Spleen (tissue), 11 donors: ENCODE measurements at regions not wholly inside any gene's neighbourhood (a gene's known extent, or its start where the extent isn't known, plus 50 kb on each side); places are given as distances from the start of the nearest gene placed in this dataset.
"Not testable (repeated sequence)": the region's sequence is repeated elsewhere in the genome, so short reads cannot be mapped to it uniquely, and the experiment has no call there.

Source experiments
- DNase-seq: peaks from one replicate; pipeline ENCODE4 v3.0.0-alpha.2; 2020
- H3K27ac ChIP-seq, 8 donors: fragments of 200-600 bp; sonication (generic) in 7 of 8; 1 replicate in 4 of 8; 2 replicates in 4 of 8; pipeline versions ENCODE4 v1.5.0 to v1.8.0; 2016 to 2021; ENCODE audit warnings: inconsistent platforms in 4 of 8, mild to moderate bottlenecking in 4 of 8, moderate library complexity in 1 of 8
- H3K27me3 ChIP-seq, 7 donors: fragments of 200-600 bp; sonication (generic) in 6 of 7; replicated peaks in 1 of 7; 1 replicate in 4 of 7; 2 replicates in 3 of 7; pipeline versions ENCODE4 v1.5.0 to v1.8.0; 2016 to 2021; ENCODE audit warnings: inconsistent platforms in 3 of 7, mild to moderate bottlenecking in 1 of 7
- H3K36me3 ChIP-seq, 6 donors: fragments of 200-600 bp; sonication (generic) in 5 of 6; 1 replicate in 4 of 6; 2 replicates in 2 of 6; pipeline versions ENCODE4 v1.5.0 to v1.8.0; 2016 to 2021; ENCODE audit warnings: inconsistent platforms in 2 of 6
- H3K4me1 ChIP-seq, 6 donors: fragments of 200-600 bp; sonication (generic) in 5 of 6; 1 replicate in 3 of 6; 2 replicates in 3 of 6; pipeline versions ENCODE4 v1.5.0 to v1.8.0; 2016 to 2021; ENCODE audit warnings: inconsistent platforms in 3 of 6
- H3K4me3 ChIP-seq, 8 donors: fragments of 200-600 bp; sonication (generic) in 7 of 8; 1 replicate in 4 of 8; 2 replicates in 4 of 8; pipeline versions ENCODE4 v1.5.0 to v1.8.0; 2016 to 2021; ENCODE audit warnings: inconsistent platforms in 4 of 8, mild to moderate bottlenecking in 4 of 8, moderate library complexity in 2 of 8
- H3K9me3 ChIP-seq, 8 donors: fragments of 200-600 bp; sonication (generic) in 7 of 8; 1 replicate in 4 of 8; 2 replicates in 4 of 8; pipeline versions ENCODE4 v1.5.0 to v1.8.0; 2016 to 2021; ENCODE audit warnings: inconsistent platforms in 4 of 8
- CTCF ChIP-seq, 11 experiments: fragments of 200-600 bp in 7 of 11; fragments of 450-650 bp in 4 of 11; sonication (generic) in 4 of 11; IDR thresholded peaks in 8 of 11; conservative IDR thresholded peaks in 3 of 11; 1 replicate in 7 of 11; 2 replicates in 4 of 11; pipeline versions ENCODE4 v1.4.0 to v1.8.0; 2016 to 2021; ENCODE audit warnings: antibody characterized with exemption in 11 of 11, inconsistent platforms in 4 of 11, mild to moderate bottlenecking in 1 of 11
- POLR2A ChIP-seq, 3 donors: fragments of 450-650 bp; IDR thresholded peaks; one replicate each; pipeline ENCODE4 v1.5.1; 2017; ENCODE audit warnings: antibody characterized with exemption in 3 of 3, mild to moderate bottlenecking in 1 of 3
- POLR2AphosphoS5 ChIP-seq, 3 donors: sonication (generic); formaldehyde crosslinking; IDR thresholded peaks; one replicate each; pipeline ENCODE4 v1.5.1; 2017; ENCODE audit warnings: antibody characterized with exemption in 3 of 3
- WGBS, 5 donors: extraction: QIAGEN DNeasy Blood & Tissue Kit in 3 of 5; methylation state at CpG; one replicate each; pipeline versions ENCODE4 v1.1.5 to v1.1.7; 2013 to 2018; 5-methylcytosine and 5-hydroxymethylcytosine counted together
- intact Hi-C: fragments of 100-400 bp; cut with DNase I; formaldehyde crosslinking; loops from one replicate; pipeline ENCODE4 v1.15.0; 2023; ENCODE audit warnings: low total_unique reads
- donor health status: healthy with polysubstance abuse.
- donor health status: DM: no; HTN: no; CAD: no; lungs with moderate emphysema.
- donor health status: DM: no; HTN: no; CAD: no.
- donor health status: Bipolar disorder and iron deficiency.
- donor health status: healthy.
- donor health status: DM: no; HTN: no; CAD: no.
- donor health status: DM: yes; HTN: yes; CAD: no.

- H3K27ac ChIP-seq, H3K4me1 ChIP-seq, H3K36me3 ChIP-seq, H3K4me3 ChIP-seq, intact Hi-C loops: not testable (repeated sequence)
- peak; percentile 40 to 88 (median 65) for TF ChIP-seq CTCF (IDR thresholded peaks at IDR 0.05 in 8 of 11, conservative IDR thresholded peaks at IDR 0.05 in 3 of 11)
- WGBS, 5 donors = 25 to 38% (median 27%) methylated on average over 11 of the region's 11 CpGs
- DNase-seq = peak; percentile 95
- Histone ChIP-seq H3K27me3 (peaks cover 0 to 31% (median 0%) of the 10 kb centered on the region in 7 donors), H3K9me3 (peaks cover 0 to 13% (median 9%) of the 10 kb centered on the region in 8 donors)
Measured at GRCh38 chr14:106774889-106775480, 1248.6 kb downstream of the TMEM121 start.

GRCh38 chr14:106776395-106776983 lies 1250.1 kb downstream of the TMEM121 start:
- Histone ChIP-seq H3K9me3 (peaks cover 0 to 13% (median 9%) of the 10 kb centered on the region in 8 donors), H3K27ac (no peak overlapping the region), H3K4me1 (peaks cover 0 to 10% (median 2%) of the 10 kb centered on the region in 6 donors), H3K27me3 (peaks cover 0 to 31% (median 0%) of the 10 kb centered on the region in 7 donors), H3K4me3 (no peak overlapping the region), H3K36me3 (no peaks in the 10 kb centered on the region)
- DNase-seq = no peak
- 16 to 87% (median 69%) methylated on average over 4 of the region's 4 CpGs for WGBS, 5 donors
- intact Hi-C loops = no loop called here
- TF ChIP-seq POLR2AphosphoS5 (IDR thresholded peaks at IDR 0.05) (no peak), CTCF (IDR thresholded peaks at IDR 0.05 in 8 of 11, conservative IDR thresholded peaks at IDR 0.05 in 3 of 11) (no peak), POLR2A (IDR thresholded peaks at IDR 0.05) (no peak)

GRCh38 chr14:106778986-106779385 lies 1252.6 kb downstream of the TMEM121 start:
- Histone ChIP-seq H3K27me3 (peaks cover 0 to 20% (median 0%) of the 10 kb centered on the region in 7 donors), H3K27ac (no peak overlapping the region), H3K4me1 (peaks cover 0 to 10% (median 2%) of the 10 kb centered on the region in 6 donors), H3K4me3 (no peak overlapping the region), H3K9me3 (peaks cover 0 to 13% (median 9%) of the 10 kb centered on the region in 8 donors), H3K36me3 (no peaks in the 10 kb centered on the region)
- DNase-seq = no peak
- intact Hi-C loops = no loop called here
- TF ChIP-seq POLR2A (IDR thresholded peaks at IDR 0.05) (no peak), POLR2AphosphoS5 (IDR thresholded peaks at IDR 0.05) (no peak), CTCF (IDR thresholded peaks at IDR 0.05 in 8 of 11, conservative IDR thresholded peaks at IDR 0.05 in 3 of 11) (no peak)

GRCh38 chr14:106786697-106787096 lies 1260.3 kb downstream of the TMEM121 start:
- Histone ChIP-seq H3K9me3 (no peaks in the 10 kb centered on the region), H3K4me1 (peaks cover 0 to 14% (median 2%) of the 10 kb centered on the region in 6 donors), H3K4me3 (no peak overlapping the region), H3K36me3 (no peaks in the 10 kb centered on the region), H3K27me3 (peaks cover 0 to 10% (median 0%) of the 10 kb centered on the region in 7 donors), H3K27ac (no peak overlapping the region)
- WGBS, 5 donors = 36 to 60% (median 53%) methylated on average over 1 of the region's 1 CpG
- intact Hi-C loops = no loop called here
- DNase-seq = no peak
- TF ChIP-seq CTCF (IDR thresholded peaks at IDR 0.05 in 8 of 11, conservative IDR thresholded peaks at IDR 0.05 in 3 of 11) = no peak
- TF ChIP-seq POLR2A (IDR thresholded peaks at IDR 0.05) = no peak
- no peak for TF ChIP-seq POLR2AphosphoS5 (IDR thresholded peaks at IDR 0.05)
